HuH-7.5 (cell line): ENCODE measurements at regions not wholly inside any gene's neighbourhood (a gene's known extent, or its start where the extent isn't known, plus 50 kb on each side); places are given as distances from the start of the nearest gene placed in this dataset.
"Not testable (repeated sequence)": the region's sequence is repeated elsewhere in the genome, so short reads cannot be mapped to it uniquely, and the experiment has no call there.

Experiments
- DNase-seq: peaks from one replicate; pipeline ENCODE4 v3.0.0; 2011; ENCODE audit warnings: low spot score

GRCh38 chr10:100642295-100642994 lies 102.9 kb upstream of the PAX2 start:
- DNase-seq: no peak

- no peak for DNase-seq
Observed at GRCh38 chr10:100645091-100645490, 100.3 kb upstream of the PAX2 start.

GRCh38 chr10:100645613-100646392 lies 99.6 kb upstream of the PAX2 start:
- no peak for DNase-seq

GRCh38 chr10:100647928-100648327 lies 97.5 kb upstream of the PAX2 start:
- no peak for DNase-seq

GRCh38 chr10:100650693-100651092 lies 94.7 kb upstream of the PAX2 start:
- DNase-seq: no peak

- not testable (repeated sequence) for DNase-seq
Observed at GRCh38 chr10:100651099-100651498, 94.3 kb upstream of the PAX2 start.

GRCh38 chr10:100651916-100652315 lies 93.5 kb upstream of the PAX2 start:
- DNase-seq: no peak

- no peak for DNase-seq
Observed at GRCh38 chr10:100652406-100653135, 92.8 kb upstream of the PAX2 start.

- DNase-seq: no peak
Observed at GRCh38 chr10:100653238-100653956, 92.0 kb upstream of the PAX2 start.

GRCh38 chr10:100653957-100654781 lies 91.2 kb upstream of the PAX2 start:
- DNase-seq: no peak

- DNase-seq: no peak
Observed at GRCh38 chr10:100654782-100655325, 90.5 kb upstream of the PAX2 start.

- DNase-seq: no peak
Observed at GRCh38 chr10:100655326-100655759, 90.0 kb upstream of the PAX2 start.

- DNase-seq: no peak
Observed at GRCh38 chr10:100655760-100656421, 89.5 kb upstream of the PAX2 start.

GRCh38 chr10:100656454-100656853 lies 88.9 kb upstream of the PAX2 start:
- DNase-seq: no peak

GRCh38 chr10:100658269-100658668 lies 87.1 kb upstream of the PAX2 start:
- DNase-seq: no peak

- DNase-seq: no peak
Observed at GRCh38 chr10:100659361-100660098, 85.9 kb upstream of the PAX2 start.

GRCh38 chr10:100660365-100660764 lies 85.0 kb upstream of the PAX2 start:
- no peak for DNase-seq

GRCh38 chr10:100660945-100661344 lies 84.4 kb upstream of the PAX2 start:
- no peak for DNase-seq

GRCh38 chr10:100661520-100661919 lies 83.9 kb upstream of the PAX2 start:
- DNase-seq: no peak

GRCh38 chr10:100662067-100662466 lies 83.3 kb upstream of the PAX2 start:
- no peak for DNase-seq
